Coronary artery (tissue), 2 donors: ENCODE measurements at regions not wholly inside any gene's neighbourhood (a gene's known extent, or its start where the extent isn't known, plus 50 kb on each side); places are given as distances from the start of the nearest gene placed in this dataset.

ENCODE experiments used
- DNase-seq: peaks from one replicate; pipeline ENCODE4 v3.0.0-alpha.2; 2017; ENCODE audit warnings: low spot score
- H3K27ac ChIP-seq, 2 donors: fragments of 200-600 bp; sonication (generic); one replicate each; pipeline ENCODE4 v1.5.1; 2016 to 2019
- H3K4me3 ChIP-seq: fragments of 200-600 bp; sonication (generic); 2 replicates; pipeline ENCODE4 v1.5.1; 2016; ENCODE audit warnings: mild to moderate bottlenecking, moderate library complexity
- TF ChIP-seq, protein P1 (sequence below): fragments of 200-600 bp; sonication (generic); IDR thresholded peaks from one replicate; pipeline ENCODE4 v1.5.1; 2019; ENCODE audit warnings: antibody characterized with exemption

DNA sequence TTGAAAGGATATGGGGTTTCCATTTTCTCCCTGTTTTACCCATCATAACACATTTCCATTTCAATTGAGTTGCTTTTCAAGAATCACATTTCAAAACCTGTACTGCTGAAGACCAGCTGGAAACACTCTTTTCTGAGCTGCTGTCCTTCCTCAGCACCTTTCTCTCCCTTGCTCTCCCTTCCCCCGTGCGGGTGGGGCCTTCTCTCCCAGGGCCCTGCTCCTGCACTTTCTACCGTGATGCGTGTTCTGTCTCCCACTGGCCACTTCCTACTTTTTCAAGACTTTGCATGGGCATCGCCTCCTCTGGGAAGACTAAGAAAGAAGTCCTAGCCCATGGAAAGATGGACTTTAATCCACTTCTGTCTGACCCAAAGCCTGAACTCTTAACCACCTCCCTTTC, 390.4 kb downstream of the PTPRU start:
- TF ChIP-seq, protein P1, sequence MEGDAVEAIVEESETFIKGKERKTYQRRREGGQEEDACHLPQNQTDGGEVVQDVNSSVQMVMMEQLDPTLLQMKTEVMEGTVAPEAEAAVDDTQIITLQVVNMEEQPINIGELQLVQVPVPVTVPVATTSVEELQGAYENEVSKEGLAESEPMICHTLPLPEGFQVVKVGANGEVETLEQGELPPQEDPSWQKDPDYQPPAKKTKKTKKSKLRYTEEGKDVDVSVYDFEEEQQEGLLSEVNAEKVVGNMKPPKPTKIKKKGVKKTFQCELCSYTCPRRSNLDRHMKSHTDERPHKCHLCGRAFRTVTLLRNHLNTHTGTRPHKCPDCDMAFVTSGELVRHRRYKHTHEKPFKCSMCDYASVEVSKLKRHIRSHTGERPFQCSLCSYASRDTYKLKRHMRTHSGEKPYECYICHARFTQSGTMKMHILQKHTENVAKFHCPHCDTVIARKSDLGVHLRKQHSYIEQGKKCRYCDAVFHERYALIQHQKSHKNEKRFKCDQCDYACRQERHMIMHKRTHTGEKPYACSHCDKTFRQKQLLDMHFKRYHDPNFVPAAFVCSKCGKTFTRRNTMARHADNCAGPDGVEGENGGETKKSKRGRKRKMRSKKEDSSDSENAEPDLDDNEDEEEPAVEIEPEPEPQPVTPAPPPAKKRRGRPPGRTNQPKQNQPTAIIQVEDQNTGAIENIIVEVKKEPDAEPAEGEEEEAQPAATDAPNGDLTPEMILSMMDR, result no peak
- H3K27ac ChIP-seq, result no peak overlapping the region
- no peak overlapping the region for H3K4me3 ChIP-seq
- no peak for DNase-seq

DNA sequence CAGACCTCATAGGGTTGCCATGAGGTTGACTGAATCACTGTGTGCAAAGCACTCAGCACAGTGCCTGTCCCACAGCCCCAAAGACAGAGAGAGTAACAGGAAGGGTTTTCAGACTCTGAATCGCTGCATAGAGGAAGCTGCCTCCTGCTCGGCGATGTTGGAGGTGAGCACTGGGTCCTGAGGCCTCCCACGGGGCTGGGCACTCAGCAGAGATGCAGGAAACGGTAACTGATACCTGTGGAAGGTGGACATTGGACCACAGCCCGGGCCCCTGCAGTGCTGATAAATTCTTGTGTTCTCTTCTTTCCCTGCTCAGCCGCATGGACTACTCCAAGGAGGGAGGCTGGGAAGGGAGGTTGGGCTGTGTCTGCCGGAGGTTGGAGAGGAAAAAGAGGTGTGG, 389.7 kb downstream of the PTPRU start:
- Histone ChIP-seq H3K4me3 (no peak overlapping the region), H3K27ac (no peak overlapping the region)
- TF ChIP-seq, protein P1, result no peak
- no peak for DNase-seq

DNA sequence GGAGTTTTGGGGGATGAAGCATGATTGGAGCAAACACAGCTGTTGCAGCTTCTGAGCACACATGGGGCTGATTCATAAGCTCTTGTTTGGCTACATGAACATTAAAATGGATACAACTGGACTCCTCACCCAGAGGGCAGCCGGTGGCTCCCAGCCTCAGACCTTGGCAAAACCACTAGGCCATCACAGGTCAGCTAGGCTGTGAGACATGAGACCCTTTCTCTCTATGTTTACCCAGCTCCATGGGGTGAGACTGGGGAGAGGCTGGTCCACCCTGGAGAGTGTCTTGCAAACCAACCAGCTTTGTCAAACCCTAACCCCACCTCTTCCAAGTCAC, 388.7 kb downstream of the PTPRU start:
- TF ChIP-seq, protein P1, result no peak
- H3K4me3 ChIP-seq, result no peak overlapping the region
- DNase-seq, result no peak
- no peak overlapping the region for H3K27ac ChIP-seq

DNA sequence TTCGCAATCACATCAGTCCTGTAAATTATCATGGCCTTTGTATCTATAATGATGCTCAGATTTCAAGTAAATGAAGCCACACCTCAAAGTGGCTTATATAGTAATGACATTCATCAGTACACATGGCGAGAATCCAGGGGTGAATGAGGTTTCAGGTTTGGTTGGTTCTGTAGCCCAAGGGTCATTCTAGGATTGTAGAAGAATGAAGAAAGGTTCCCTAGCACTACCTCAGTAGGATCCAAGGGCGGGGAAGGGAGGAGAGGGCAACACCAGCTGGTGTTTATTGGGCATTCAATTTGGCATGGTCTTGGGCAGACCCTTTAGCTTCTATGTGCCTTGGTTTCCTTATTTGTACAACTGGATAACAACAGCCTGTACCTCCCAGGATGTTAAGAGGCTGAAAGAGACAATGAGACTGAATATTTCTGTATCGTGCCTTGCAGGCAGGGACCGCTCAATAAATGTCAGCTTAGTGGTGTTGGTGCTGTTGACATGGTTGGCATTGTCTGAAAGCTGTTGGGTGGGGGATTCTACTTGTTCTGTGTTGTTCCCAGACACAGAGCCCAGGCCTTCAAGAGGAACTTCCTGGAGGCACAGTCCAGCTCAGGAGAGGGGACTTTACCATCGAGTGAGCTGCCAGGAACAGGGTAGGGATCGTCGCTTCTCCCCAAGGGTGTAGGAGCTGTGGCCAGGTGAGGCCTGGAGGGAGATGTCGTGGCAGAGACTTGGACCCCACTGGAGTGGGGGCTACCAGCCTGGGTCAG, 388.2 kb downstream of the PTPRU start:
- Histone ChIP-seq H3K4me3 (no peak overlapping the region), H3K27ac (no peak overlapping the region)
- DNase-seq, result peak; percentile 56
- TF ChIP-seq, protein P1, result no peak

DNA sequence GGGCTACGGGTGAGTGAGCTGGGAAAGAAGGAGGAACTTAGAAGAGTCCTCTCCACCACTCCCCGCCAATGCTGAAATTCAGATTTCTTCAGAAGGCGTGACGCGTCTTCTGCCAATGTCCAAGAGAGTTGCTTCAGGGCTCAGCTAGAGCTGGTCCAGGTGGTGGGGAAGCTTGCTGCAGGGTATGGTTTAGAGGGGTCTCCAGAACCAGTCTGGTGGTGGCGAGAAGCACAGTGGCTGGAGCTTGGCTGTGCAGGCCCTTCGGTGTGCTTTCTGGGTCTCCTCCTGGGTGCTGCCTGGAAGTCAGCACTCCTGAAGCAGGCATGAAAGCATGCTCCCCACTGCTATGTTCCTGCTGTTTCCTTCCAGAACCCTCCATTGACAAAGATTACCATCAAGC, 387.2 kb downstream of the PTPRU start:
- no peak overlapping the region for H3K27ac ChIP-seq
- peak; percentile 62 for DNase-seq

DNA sequence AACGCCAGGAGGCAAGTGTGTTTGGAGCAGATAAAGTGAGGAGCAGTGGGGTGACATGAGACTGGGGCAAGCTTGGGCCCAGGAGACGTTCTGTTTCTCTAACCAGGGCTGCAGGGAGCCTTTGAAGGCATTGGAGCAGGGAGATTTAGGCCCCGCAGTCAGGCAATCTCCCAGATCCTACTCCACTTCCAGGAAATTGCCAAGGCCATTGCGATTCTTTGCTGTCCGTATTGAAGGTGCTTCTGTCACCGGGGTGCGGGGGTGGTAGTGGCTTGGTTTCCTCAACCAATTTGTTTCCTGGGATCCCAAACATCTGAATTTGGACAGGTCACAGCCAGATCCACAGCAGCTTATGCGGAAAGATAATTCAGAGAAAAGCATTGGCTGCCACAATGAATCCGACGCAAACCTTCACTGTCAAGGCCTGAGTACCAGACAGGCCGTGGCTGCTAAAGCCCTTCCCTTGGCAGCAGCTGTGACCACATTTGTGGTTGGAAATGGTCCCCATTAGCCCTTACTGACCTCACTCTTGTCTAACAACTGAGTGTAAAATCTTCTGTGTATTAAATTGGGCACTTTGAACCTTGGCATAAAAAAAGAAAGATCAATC, 385.6 kb downstream of the PTPRU start:
- DNase-seq, result peak; percentile 22
- TF ChIP-seq, protein P1, result no peak
- Histone ChIP-seq H3K4me3 (no peak overlapping the region), H3K27ac (no peak overlapping the region)

More for the DNA sequence above, 387.2 kb downstream of the PTPRU start:
- TF ChIP-seq, protein P1, result no peak
- H3K4me3 ChIP-seq, result no peak overlapping the region

DNA sequence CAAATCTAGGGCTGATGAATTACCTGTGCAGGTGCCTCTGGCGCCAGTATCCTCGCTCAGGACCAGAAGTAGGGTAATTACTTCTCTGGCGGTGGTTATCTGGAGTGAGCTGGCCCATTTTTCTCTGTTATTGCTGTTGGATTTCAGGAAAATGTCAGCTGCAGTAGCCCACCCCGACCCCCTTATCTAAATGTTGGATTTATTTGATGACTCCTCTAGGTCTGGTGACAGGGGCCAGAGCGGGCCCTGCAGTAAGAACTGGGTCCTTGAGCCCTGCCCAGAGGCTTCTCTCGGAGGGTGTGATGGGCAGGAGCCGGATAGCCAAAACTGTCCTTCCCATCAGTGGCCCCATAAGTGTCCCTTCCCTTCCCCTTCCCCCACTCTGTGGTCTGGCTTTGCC, 384.3 kb downstream of the PTPRU start:
- DNase-seq, result peak; percentile 29
- Histone ChIP-seq H3K27ac (no peak overlapping the region), H3K4me3 (no peak overlapping the region)
- TF ChIP-seq, protein P1, result no peak
